ENCODE measurements at regions not wholly inside any gene's neighbourhood (a gene's known extent, or its start where the extent isn't known, plus 50 kb on each side); places are given as distances from the start of the nearest gene placed in this dataset.

- no peaks in the 10 kb centered on the region for H3K4me1 ChIP-seq
- DNase-seq: no peak
- H3K27me3 ChIP-seq: no peaks in the 10 kb centered on the region
- 85 to 86% methylated on average over 9 of the region's 9 CpGs for WGBS, 2 donors
- no peak overlapping the region for H3K27ac ChIP-seq
- intact Hi-C loops (cut with DNase I; ENCODE audit: low total_unique reads): no loop called here
- H3K36me3 ChIP-seq (ENCODE audit: low read depth, missing control alignments): no peaks in the 10 kb centered on the region
- no peaks in the 10 kb centered on the region for H3K9me3 ChIP-seq
- H3K4me3 ChIP-seq: no peak overlapping the region
- TF ChIP-seq POLR2A (IDR thresholded peaks at IDR 0.05) (no peak), CTCF (IDR thresholded peaks at IDR 0.05) (no peak)
These were observed 187.9 kb upstream of the ZEB2 start for GRCh38 chr2:144707736-144708326.

GRCh38 chr2:144706647-144707046, 186.7 kb upstream of the ZEB2 start:
- TF ChIP-seq CTCF (IDR thresholded peaks at IDR 0.05) (no peak), POLR2A (IDR thresholded peaks at IDR 0.05) (no peak)
- Histone ChIP-seq H3K9me3 (no peaks in the 10 kb centered on the region), H3K4me1 (no peaks in the 10 kb centered on the region), H3K27ac (no peak overlapping the region), H3K4me3 (no peak overlapping the region), H3K27me3 (no peaks in the 10 kb centered on the region), H3K36me3 (ENCODE audit: low read depth, missing control alignments) (no peaks in the 10 kb centered on the region)
- intact Hi-C loops (cut with DNase I; ENCODE audit: low total_unique reads): no loop called here
- 97 to 98% methylated on average over 4 of the region's 4 CpGs for WGBS, 2 donors
- DNase-seq: no peak

DNA sequence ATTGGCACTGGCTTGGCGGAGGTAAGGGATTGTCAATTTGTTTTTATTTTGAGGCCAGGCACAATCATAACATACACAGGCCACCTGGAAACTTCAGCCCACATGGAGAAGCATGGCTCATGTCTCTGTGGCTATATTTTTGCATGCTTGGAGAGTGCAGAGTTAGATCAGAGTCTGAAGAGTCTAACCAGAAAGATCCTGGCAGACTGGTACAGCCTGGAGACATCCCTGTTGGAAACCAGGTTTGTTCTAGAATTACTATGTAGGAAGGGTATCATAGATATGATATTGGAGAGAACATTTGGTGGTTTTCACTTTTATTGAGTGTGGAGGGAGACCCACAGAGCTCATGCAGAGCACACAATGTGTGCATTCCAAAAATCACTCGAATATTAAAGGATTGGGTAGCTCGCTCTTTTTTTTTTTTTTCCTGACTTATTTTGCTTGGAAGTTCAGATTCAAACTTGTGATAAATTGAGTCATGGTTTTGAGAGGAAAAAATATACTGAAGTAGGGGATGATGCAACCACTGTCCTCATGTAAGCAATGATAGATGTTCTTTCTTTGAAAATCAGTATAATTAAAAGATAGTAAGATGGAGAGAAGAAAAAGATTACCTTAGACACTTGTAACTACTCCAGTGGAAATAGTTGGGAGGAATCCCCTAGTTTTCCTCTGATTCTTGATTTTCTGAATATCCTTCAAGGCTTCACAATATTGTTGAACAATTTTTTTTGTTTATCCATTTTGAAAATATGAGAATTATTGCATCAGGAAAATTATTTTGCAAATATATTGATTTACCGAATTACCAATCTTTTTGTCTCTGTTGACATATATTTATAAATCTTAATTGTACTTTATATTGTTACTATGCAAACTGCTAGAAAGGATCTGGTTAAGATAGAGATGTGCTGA, 185.7 kb upstream of the ZEB2 start:
- H3K27me3 ChIP-seq: no peaks in the 10 kb centered on the region
- no peaks in the 10 kb centered on the region for H3K36me3 ChIP-seq (ENCODE audit: low read depth, missing control alignments)
- TF ChIP-seq CTCF (IDR thresholded peaks at IDR 0.05) (no peak), POLR2A (IDR thresholded peaks at IDR 0.05) (no peak)
- no peaks in the 10 kb centered on the region for H3K9me3 ChIP-seq
- DNase-seq: no peak
- no peak overlapping the region for H3K4me3 ChIP-seq
- no peaks in the 10 kb centered on the region for H3K4me1 ChIP-seq
- intact Hi-C loops (cut with DNase I; ENCODE audit: low total_unique reads): no loop called here
- 87 to 92% methylated on average over 4 of the region's 4 CpGs for WGBS, 2 donors
- no peak overlapping the region for H3K27ac ChIP-seq

- intact Hi-C loops (cut with DNase I; ENCODE audit: low total_unique reads): no loop called here
- Histone ChIP-seq H3K9me3 (no peaks in the 10 kb centered on the region), H3K36me3 (ENCODE audit: low read depth, missing control alignments) (no peaks in the 10 kb centered on the region), H3K4me3 (no peak overlapping the region), H3K27ac (no peak overlapping the region), H3K4me1 (no peaks in the 10 kb centered on the region), H3K27me3 (no peaks in the 10 kb centered on the region)
- WGBS, 2 donors: 92 to 97% methylated on average over 3 of the region's 3 CpGs
- DNase-seq: no peak
- TF ChIP-seq CTCF (IDR thresholded peaks at IDR 0.05): no peak
- no peak for TF ChIP-seq POLR2A (IDR thresholded peaks at IDR 0.05)
These were observed 184.8 kb upstream of the ZEB2 start for GRCh38 chr2:144704709-144705095.

Measured in testis (tissue), 2 donors.